ENCODE measurements at regions not wholly inside any gene's neighbourhood (a gene's known extent, or its start where the extent isn't known, plus 50 kb on each side); places are given as distances from the start of the nearest gene placed in this dataset.

DNA sequence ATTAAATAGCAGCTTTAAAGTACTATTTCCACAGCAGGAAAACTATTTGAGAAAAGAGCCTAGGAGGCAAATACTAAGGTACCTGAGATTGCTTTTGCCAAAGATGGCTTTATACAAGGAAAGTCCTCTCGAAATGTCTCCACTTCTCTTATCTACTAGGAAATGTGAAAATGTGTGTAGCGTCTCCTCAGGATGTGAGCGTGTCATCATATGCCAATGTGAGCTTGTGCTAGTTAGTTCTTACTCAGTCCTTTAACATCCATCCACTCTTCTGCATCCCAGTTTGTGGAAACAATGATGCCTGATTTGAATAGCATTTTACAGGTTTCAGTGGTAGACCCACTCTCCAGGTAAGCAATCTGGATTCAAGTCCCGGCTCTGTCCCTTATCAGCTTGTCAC lies 421.0 kb downstream of the DYNC2H1 start:
- no peak for DNase-seq

DNA sequence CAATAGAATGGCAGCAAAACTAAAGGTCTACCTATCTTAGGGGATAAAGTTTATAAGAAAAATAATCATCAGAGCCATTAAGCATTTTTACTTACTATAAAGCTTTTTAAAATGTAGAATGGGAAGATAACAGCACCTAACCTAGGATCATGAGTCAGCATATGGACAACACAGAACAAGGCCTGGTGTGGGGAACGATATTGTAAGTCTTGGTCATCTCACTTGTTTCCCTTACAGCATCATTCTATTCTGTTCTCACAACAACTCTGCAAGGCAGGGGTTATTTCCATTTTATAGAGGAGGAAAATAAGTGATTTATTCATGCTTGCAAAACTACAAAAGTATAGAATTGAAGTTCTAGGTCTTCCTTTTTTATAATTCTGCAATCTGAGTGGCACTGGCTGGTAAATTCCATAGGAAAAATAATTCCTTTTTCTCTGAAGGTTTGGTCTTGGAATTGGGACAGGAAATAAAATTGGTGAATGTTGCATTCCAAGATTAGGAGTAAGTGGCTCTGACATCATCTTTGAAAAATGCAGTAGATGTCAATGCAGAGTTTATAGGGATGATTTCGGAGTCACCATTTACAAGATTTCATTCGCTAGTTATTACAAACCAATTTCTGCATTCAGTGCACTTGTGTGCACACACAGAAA lies 423.0 kb downstream of the DYNC2H1 start:
- no peak for DNase-seq

DNA sequence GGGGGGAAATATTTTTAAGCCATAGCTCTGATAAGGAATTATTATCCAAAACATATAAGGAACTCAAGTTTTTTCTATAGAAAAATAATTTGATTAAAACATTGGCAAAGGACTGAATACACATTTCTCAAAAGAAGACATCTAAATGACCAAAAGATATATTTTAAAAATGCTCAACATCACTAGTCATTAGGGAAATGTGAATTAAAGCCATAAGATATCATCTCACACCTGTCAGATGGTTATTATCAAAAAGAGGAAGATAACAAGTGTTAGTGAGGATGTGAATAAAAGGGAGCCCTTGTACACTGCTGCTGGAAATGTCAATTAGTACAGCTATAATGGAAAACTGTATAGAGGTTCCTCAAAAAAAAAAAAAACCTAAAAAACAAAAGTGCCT lies 425.0 kb downstream of the DYNC2H1 start:
- DNase-seq = no peak

DNA sequence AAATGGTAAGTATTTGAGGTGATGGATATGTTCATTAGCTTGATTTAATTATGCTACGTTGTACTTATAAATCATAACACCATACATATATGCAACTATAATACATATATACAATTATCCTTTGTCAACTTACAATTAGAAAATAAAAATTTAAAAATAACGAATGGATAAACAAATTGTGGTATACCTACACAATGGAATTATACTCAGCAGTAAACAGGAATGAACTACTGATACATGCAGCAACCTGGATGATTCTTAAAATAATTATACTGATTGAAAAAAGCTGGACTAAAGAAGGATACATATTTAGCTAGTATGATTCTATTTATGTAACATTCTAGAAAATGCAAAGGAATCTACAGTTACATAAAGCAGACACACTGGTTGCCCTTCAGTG lies 425.7 kb downstream of the DYNC2H1 start:
- DNase-seq = no peak

DNA sequence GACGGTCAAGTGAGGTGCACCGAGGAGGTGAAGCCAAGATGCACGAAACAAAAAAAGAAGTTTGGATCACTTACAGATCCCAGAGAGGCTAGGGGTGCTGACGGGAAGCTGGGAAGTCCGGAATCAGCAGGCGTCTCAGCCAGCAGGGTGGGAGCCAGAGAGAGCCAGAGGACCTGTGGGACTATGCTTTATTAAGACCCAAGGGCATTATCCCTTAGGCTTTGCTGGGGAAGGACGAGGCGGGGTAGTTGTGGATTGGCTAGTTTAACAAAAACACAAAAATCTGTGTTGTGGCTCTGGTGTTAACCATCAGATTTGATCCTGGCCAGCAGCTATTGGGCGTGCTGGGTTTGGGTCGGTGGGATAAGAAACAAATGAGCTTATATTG lies 427.1 kb downstream of the DYNC2H1 start:
- DNase-seq = no peak

DNA sequence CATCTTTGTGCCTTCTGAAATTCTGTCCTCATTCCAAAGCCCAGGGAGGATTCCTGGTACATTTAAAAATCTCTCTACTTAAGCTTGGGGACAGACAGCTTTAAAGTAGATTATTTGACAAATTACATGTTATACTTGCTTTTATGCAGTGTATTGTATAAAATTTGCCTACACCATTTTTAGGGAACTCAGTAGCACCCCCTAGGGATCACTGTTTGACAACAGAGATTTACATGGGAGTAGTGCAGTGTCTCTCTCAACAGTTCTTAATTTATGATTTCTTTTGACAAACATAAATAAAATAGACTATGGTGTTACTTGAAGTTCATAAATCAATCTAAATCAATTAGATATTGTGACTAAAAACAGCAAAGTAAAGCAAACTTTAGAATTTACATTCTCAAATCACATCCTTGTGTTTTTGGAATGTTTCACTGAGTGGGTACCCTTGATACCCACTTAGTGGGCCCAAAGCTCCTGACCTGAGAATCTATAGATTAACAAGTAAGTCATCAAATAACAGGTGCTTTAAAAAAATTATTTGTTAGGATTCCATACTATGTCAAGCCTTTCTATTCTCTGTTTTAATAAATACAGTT lies 428.8 kb downstream of the DYNC2H1 start:
- no peak for DNase-seq

DNA sequence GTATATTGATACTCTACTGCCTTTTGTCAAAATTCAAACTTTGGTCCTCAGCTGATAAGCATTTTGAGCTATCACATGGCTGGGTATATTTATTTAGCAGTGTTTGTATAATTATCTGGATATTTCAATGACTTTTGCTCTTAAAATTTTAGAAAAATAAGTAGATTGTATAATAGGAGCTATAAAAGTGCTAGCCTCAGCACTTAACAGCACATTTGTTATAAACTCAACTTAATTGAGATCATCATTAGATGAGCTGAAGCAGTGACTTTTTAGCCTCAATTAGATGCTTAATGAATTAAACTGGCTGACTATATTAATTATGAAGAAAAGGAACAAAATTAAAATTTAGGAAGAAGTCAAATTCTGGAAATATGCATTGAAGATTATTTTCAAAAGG lies 429.9 kb downstream of the DYNC2H1 start:
- DNase-seq = no peak

DNA sequence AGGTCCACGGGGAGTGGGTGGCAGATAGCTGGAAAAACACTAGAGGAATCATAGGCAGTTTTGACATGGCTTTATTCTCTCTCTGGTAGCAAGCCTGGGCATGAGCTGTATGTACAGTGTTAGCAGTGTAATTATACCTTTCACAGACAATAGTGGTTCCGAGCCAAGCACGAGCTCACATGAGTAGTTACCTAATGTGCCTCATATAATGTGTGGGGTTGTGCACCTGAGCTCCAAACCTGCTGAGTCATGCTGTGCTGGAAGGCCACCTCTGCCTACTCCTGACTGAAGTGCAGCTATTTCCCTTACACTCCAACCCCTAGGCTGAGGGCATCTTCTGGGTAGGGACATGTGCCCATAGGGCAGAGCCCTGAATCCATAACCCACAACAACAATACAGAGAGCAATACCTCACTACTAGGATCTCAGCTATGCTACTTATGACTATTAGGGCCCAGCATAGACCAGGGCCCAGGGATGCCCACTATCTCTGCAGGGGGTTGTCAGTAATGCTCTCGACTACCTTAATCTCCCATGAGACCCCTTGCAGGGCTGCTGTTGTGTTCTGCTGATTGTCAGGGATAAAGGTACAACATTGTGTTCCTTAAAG lies 432.1 kb downstream of the DYNC2H1 start:
- no peak for DNase-seq

DNA sequence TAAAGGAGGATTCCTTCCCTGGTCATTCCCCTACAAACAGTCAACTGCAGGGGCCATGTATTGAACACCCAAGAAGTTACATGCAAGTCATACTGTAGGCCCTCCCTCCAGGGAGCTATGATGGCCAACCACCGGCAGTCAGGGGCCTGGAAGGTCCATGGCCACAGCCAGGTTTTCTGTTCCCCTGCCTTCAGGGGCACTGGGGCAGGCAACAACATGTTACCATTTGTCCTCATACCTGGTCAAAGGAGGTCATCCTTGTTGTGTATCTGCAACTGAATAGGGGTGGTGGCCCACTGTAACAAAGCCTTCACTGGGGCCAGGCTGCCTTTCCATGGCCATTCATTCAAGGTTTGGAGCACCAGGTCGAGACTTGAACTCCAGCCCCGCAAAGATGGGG lies 433.6 kb downstream of the DYNC2H1 start:
- no peak for DNase-seq

DNA sequence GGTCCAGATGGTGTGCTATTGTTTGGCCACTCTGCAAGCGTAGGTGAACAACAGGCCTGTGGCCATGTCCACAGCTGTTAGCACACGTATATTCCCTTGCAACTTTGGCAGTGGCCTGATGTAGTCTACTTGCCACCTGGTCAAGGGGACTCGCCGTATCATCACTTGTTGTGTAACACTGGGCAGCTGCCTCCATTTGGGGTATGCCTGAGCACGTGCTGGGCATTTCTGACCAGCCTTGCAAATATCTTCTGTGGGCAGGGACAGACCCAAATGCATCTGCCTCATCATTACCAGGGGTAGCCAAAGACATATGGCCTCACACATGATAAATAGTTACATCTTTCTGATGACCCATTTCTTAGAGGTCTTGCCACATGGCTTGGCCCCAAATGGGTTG lies 434.2 kb downstream of the DYNC2H1 start:
- no peak for DNase-seq

DNA sequence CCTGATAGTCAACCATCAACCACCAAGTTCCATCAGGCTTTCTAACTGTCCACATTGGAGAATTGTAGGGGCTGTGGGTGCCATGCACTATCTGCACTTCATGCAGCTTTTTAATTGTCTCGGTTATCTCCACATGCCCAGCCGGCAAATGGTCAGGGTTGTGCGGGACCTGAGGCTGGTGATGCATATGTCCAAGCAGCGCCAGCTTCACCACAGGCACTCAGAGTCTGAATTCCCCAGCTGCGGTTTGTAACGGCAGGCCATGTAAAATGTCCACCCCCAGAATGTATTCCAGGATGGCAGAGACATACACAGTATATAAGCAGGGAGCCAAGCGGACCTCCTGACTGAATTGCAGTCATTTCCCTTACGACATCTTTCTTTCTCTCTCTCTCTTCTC lies 435.6 kb downstream of the DYNC2H1 start:
- no peak for DNase-seq

DNA sequence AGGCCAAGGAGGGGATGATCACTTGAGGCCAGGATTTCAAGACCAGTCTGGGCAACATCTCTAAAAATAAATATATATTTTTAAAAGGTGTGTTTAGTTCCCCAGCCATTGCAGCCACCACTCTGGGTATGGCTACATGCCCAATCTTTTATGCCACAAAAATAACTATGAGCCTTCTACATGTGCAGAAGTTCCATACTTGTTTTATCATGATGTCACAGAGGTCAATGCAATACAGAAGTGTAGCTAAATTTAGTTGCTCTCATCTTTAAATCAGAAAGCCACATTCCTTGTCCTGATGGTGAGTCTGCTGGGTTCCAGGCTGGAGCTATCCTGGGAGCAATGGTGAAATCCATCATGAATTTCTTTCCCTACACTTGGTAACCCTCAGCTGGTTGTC lies 436.3 kb downstream of the DYNC2H1 start:
- no peak for DNase-seq

DNA sequence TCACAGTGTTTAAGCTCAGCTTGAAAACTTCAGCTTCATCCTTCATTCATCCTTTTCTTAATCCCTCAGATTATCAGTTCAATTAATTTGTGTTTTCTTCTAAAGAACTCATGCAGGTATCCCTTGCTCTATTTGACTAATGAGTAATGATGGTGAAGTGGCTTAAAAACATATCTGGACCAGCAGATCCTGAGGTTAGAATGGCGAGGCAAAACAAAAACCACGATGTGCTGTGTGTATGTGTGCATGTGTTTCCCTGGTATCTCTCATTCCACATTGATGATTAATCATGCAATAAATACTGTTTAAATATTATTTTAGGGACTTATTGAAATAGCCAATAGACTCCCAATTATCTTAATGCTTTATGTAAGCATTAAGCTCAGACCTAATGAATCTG lies 437.0 kb downstream of the DYNC2H1 start:
- DNase-seq = no peak

DNA sequence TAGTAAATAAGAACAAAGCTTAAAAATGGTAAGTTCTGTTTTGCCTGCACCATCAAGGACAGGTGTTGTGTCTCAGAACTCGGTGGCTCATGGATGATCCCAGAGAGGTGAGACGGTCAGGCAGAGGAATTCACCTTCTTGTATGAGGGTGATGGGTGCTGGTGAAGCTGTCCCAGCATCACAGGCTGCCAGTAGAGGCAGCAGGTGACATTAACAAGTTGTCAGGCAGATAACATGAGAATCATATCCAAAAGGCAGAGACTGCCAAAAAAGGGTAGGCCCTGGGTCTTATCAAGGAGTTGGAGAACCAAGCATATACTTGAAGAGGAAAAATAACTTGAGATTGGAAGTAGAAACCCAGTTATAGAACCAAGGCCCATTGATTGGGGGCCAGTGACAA lies 437.8 kb downstream of the DYNC2H1 start:
- no peak for DNase-seq

DNA sequence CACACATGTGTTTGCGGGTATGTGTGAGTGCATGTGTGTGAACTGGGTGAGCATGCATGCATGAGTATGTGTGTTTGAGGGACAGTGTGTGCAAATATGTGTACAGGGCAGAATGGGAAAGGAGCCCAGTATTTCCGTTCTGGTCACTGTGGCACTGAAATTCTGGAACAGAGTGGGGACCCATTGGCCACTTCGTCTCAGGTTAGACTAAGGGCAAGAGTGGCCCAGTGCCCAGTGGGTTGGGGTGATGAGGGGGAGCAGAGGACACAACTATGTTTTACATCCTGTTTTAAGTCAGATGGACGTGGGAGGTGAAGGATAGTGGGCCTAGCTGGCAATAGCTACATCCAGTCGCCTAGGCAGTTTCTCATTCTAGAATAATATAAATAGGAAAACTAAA lies 438.5 kb downstream of the DYNC2H1 start:
- DNase-seq = no peak

DNA sequence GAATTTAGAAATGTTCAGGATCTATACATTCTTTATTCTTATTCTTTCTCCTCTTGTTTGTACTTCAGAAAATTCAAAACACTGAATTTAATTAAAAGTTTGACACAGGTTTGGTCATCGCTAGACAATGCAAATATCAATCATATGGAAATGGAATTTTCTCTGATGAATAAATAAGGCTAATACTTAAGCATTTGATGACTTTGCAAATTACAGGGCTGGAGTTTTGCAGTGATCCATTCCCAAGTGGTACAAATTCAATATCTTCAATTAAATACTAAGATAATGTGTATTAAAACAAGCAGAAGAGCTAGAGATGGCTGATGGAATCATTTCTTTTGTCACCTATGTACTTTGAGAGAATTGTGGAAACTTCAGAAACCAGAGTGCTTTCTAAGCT lies 439.6 kb downstream of the DYNC2H1 start:
- DNase-seq = no peak

DNA sequence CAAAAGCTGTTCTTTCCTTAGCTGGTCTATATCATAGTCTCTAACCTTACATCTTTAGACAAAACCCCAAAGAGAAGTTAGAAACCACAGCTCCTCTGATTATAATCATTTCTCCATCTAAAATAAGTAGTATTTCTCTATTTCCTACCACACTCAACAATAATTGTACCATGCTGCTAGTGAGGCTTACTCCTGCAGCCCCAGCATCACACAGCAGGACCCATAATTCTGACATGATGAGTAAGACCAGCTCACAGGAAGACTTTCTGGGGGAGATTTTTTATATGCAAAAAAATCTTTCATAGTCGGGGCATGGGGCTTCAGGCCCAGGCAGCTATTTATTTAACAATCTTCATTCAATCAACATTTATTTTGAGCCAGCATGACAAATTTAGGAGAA lies 441.6 kb downstream of the DYNC2H1 start:
- DNase-seq = no peak

DNA sequence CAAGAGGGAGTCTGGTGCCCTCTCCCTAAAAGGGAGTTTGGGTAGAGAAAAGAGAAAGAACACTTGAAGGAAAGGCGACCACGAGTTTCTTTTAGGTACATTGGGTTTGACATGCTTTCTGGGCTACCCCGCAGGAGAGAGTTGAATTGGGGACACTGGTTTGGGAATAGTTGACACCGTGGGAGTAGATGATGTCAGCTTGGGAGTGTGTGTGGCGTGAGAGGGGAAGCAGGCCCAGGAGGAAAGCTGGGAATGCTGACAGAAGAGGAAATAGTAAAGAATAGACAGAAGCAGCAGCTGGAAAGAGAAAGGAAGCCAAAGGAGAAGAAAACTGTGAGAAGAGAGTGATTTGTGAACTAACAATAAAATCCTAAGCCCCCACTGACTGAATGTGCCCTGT lies 442.9 kb downstream of the DYNC2H1 start:
- no peak for DNase-seq

DNA sequence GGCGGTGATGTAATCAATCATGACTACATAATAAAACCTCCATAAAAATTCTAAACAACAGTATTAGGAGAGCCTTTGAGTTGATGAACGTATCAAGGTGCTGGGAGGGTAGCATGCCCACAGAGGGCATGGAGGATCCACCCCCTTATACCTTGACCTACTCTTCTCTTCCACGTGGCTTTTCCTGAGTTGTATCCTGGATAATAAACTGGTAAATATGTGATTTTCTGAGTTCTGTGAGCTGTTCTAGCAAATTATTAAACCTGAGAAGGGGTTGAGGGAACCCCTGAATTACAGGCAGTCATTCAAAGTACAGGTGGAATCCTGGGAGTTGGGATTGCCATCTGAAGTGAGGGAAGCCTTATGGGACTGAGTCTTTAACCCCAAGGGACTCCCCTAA lies 446.9 kb downstream of the DYNC2H1 start:
- DNase-seq = no peak

DNA sequence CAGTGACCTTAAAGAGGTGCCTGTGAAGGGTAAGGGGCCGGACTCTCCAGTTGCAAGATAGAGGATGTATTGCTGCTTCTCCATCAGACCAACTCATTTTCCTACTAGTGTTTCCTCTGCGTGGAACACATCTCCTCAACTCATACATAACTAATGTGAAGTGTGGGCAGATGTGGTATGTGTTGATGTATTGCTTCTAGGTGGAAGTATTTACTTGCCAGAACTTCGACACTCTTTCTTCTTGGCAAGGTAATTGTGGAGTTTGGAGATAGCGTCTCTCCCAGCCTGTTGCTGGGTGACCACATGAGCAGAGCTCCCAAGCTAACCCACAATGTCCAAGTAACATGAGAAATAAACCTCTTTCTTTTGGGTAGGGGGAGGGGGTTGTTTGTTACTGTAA lies 456.9 kb downstream of the DYNC2H1 start:
- DNase-seq = no peak

DNA sequence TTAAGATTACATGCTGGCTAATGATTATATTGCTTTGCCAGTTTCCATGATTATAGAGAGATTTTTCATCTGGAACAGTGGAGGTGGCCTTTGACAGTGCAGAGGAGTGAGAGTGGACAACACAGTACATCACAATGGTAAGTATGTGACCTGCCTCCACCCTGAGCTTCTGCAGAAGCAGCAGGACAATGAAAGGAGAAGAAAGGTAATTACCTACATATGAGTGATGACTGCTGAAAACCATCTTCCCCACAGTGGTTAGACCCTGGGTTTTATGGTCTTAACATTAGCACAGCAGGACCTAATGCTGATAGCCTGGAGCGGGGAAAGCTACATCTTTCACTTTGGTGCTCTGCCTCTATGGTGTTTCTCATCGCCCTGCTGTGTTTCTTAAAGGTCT lies 454.7 kb upstream of the DDI1 start:
- DNase-seq = no peak

DNA sequence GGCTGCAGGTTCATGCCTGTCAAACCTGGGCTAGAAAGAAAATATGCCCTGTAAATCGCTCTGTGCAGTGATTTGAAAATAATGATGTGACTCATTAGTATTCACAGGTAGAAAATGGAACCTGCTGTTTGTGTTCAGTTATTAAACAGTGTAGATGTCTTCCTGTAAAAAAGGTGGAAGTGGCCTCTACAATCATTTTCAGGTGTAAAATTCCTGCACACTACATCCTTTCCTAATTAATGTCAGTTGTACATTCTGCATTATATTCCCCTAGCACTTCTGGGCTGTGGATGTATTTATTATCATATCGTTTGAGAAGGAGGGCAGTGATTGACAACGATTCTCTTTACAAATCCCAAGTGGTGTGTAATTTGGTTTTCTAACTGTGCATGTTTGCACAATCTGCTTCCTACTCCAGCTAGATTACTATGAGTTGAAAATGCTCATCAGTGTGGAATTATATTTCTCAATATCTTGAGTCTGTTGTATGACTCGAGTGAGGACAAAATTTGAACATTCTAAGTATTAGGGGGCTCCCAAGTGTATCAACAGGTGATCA lies 454.0 kb upstream of the DDI1 start:
- DNase-seq = no peak

DNA sequence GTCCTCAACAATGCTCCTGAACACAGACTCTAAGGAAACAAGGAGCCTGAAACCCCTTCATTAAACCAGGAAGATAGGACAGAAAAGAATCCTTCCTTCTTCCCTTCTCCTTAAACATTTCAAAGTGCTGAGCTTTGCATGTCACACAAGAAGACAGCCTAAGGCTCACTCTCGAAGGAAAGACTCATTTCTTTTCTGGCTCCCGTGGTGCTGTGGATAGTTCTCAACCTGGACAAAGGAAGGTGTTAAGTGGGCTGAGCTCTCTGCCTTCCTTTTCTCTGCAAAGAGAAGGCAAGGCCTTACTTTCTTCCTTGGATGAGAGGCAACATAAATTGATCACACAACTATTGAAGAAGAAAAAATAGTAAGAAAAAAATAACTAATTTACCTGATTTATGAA lies 452.4 kb upstream of the DDI1 start:
- no peak for DNase-seq

DNA sequence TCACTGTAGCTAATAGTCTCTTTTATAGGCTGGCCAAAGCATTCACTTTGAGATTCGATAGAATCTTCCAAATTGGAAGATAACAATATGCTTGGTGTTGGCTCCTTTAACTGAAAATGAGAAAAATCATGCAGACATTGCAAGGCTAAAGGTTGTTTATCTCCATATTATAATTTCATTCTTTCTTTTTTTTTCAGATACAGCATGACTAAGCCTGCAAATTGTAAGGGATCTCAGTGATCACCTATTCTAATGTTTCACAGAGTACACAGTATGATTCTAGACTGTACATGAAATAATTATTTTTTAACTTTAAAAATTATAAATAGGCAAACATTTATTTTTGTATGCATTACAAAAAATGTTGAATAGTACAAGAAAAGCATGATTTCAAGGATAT lies 451.7 kb upstream of the DDI1 start:
- DNase-seq = no peak

DNA sequence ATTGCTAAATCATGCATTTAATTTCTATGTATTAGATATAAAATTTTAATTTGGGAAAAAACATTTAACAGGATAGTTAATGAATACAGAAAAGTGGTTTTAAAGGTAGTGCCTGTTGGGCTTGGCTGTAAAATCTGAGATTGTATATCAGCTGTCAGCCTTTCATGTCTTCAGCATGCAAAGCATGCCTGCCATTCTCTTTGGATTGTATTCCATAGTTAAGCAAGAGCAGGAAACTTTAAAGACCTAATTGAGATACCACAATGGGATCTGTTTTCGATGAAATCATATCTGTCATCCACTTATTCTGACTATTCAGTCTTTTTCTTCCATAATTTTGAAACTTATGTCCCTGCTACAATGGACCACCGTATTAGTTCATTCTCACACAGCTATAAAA lies 451.0 kb upstream of the DDI1 start:
- DNase-seq = no peak

Measured in bone marrow (tissue), 2 donors.